ENCODE measurements at regions not wholly inside any gene's neighbourhood (a gene's known extent, or its start where the extent isn't known, plus 50 kb on each side); places are given as distances from the start of the nearest gene placed in this dataset.
A peak's percentile ranks its signal among the peaks of the same experiment; 100 is the strongest.

DNA sequence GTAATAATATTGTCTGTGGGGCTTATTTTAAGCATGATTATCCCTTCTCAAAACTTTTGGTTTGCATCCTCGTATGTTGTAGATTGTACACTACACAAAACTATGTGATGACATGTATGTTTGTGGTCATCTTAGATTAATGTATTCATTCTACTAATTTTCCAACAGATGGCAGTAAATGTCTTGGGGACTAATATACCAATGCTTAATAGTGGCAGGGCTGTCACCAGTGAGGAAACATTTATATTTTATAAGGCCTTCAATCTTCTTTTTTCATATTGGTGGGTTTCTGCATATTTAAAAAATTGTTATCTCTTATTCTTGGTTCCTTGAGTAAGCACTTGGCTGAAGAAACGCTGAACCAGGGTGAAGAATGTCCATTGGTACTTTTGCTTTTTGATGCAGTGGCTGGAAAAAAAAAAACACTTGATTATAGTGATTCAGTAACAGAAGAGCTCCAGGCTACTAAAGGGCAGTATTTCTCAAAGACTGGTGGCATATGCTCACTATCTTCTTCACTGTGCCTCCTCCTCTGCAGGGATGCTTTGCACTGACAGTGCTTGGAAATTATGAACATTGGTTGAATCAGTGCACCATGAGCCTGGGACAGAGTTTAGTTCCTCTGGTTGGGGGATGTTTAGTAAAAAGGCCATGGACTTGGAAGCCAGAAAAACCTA, 530.3 kb downstream of the RASEF start:
- TF ChIP-seq, protein P1, sequence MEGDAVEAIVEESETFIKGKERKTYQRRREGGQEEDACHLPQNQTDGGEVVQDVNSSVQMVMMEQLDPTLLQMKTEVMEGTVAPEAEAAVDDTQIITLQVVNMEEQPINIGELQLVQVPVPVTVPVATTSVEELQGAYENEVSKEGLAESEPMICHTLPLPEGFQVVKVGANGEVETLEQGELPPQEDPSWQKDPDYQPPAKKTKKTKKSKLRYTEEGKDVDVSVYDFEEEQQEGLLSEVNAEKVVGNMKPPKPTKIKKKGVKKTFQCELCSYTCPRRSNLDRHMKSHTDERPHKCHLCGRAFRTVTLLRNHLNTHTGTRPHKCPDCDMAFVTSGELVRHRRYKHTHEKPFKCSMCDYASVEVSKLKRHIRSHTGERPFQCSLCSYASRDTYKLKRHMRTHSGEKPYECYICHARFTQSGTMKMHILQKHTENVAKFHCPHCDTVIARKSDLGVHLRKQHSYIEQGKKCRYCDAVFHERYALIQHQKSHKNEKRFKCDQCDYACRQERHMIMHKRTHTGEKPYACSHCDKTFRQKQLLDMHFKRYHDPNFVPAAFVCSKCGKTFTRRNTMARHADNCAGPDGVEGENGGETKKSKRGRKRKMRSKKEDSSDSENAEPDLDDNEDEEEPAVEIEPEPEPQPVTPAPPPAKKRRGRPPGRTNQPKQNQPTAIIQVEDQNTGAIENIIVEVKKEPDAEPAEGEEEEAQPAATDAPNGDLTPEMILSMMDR (IDR thresholded peaks at IDR 0.05; ENCODE audit: borderline replicate concordance, extremely low read depth, low read length, poor library complexity, severe bottlenecking) = peak; percentile 30
- no peak for TF ChIP-seq EZH2 (IDR thresholded peaks at IDR 0.05; ENCODE audit: borderline replicate concordance, low read depth, low read length, severe bottlenecking)
